HUES64 (cell line): ENCODE measurements at regions not wholly inside any gene's neighbourhood (a gene's known extent, or its start where the extent isn't known, plus 50 kb on each side); places are given as distances from the start of the nearest gene placed in this dataset.

Experiments
- H3K27ac ChIP-seq: 2 replicates; pipeline ENCODE4 v1.7.0; 2013; ENCODE audit warnings: low read depth, low read length, inconsistent platforms
- H3K27me3 ChIP-seq: 2 replicates; pipeline ENCODE4 v1.6.1; 2013; ENCODE audit warnings: mild to moderate bottlenecking, low read length; ENCODE audit not compliant: insufficient read depth
- H3K36me3 ChIP-seq: 2 replicates; pipeline ENCODE4 v1.6.1; 2013; ENCODE audit warnings: mild to moderate bottlenecking, low read length; ENCODE audit not compliant: insufficient read depth
- H3K4me1 ChIP-seq: 2 replicates; pipeline ENCODE4 v1.6.1; 2013; ENCODE audit warnings: mild to moderate bottlenecking, low read length, moderate library complexity; ENCODE audit not compliant: insufficient read depth
- H3K4me3 ChIP-seq: 2 replicates; pipeline ENCODE4 v1.5.1; 2013; ENCODE audit warnings: mild to moderate bottlenecking, low read length, moderate library complexity
- H3K9ac ChIP-seq: 2 replicates; pipeline ENCODE4 v1.6.1; 2013; ENCODE audit warnings: mild to moderate bottlenecking, low read depth, low read length
- H3K9me3 ChIP-seq: 2 replicates; pipeline ENCODE4 v1.6.1; 2013; ENCODE audit warnings: low read depth, low read length; ENCODE audit not compliant: insufficient read depth
- WGBS: fragments of 150-250, 120-280 bp; methylation state at CpG from one replicate; pipeline ENCODE4 v1.1.7; 2013; ENCODE audit warnings: missing lambda C conversion rate; 5-methylcytosine and 5-hydroxymethylcytosine counted together

- Histone ChIP-seq H3K4me1 (peaks cover 19% of the 10 kb centered on the region), H3K27ac (no peak overlapping the region), H3K4me3 (no peak overlapping the region), H3K9ac (no peak overlapping the region), H3K36me3 (no peaks in the 10 kb centered on the region), H3K27me3 (no peaks in the 10 kb centered on the region), H3K9me3 (peaks cover 8% of the 10 kb centered on the region; the same call in 1 of the 2 replicates)
- WGBS: 88% methylated on average over 1 of the region's 1 CpG
Measured at GRCh38 chr5:115686738-115687074, 60.9 kb upstream of the TMED7 start.

GRCh38 chr5:115686051-115686737, 60.4 kb upstream of the TMED7 start:
- H3K27ac ChIP-seq: no peak overlapping the region
- no peaks in the 10 kb centered on the region for H3K36me3 ChIP-seq
- WGBS: 98% methylated on average over 5 of the region's 5 CpGs
- peaks cover 19% of the 10 kb centered on the region for H3K4me1 ChIP-seq
- H3K9ac ChIP-seq: no peak overlapping the region
- H3K27me3 ChIP-seq: no peaks in the 10 kb centered on the region
- H3K9me3 ChIP-seq: peaks cover 8% of the 10 kb centered on the region; the same call in 1 of the 2 replicates
- H3K4me3 ChIP-seq: no peak overlapping the region

GRCh38 chr5:115685490-115685889, 59.7 kb upstream of the TMED7 start:
- H3K27ac ChIP-seq: no peak overlapping the region; the same call in 1 of the 2 replicates
- 81% methylated on average over 1 of the region's 2 CpGs for WGBS
- H3K4me1 ChIP-seq: peaks cover 19% of the 10 kb centered on the region
- H3K36me3 ChIP-seq: no peaks in the 10 kb centered on the region
- H3K9ac ChIP-seq: no peak overlapping the region
- H3K27me3 ChIP-seq: no peaks in the 10 kb centered on the region
- H3K4me3 ChIP-seq: no peak overlapping the region
- peaks cover 8% of the 10 kb centered on the region; the same call in 1 of the 2 replicates for H3K9me3 ChIP-seq

- Histone ChIP-seq H3K9ac (no peak overlapping the region), H3K27ac (no peak overlapping the region), H3K36me3 (no peaks in the 10 kb centered on the region), H3K4me3 (no peak overlapping the region), H3K4me1 (peaks cover 19% of the 10 kb centered on the region), H3K9me3 (peaks cover 2% of the 10 kb centered on the region; the same call in 1 of the 2 replicates), H3K27me3 (no peaks in the 10 kb centered on the region)
- WGBS: no CpG with 5 or more reads among the region's 1 CpG
Measured at GRCh38 chr5:115684513-115685037, 58.7 kb upstream of the TMED7 start.

GRCh38 chr5:115683081-115683480, 57.2 kb upstream of the TMED7 start:
- no peak overlapping the region for H3K4me3 ChIP-seq
- WGBS: 92% methylated on average over 1 of the region's 1 CpG
- no peak overlapping the region for H3K27ac ChIP-seq

More at GRCh38 chr5:115683081-115683480, 57.2 kb upstream of the TMED7 start:
- Histone ChIP-seq H3K4me1 (peaks cover 19% of the 10 kb centered on the region), H3K36me3 (no peaks in the 10 kb centered on the region), H3K9me3 (no peaks in the 10 kb centered on the region), H3K9ac (no peak overlapping the region), H3K27me3 (no peaks in the 10 kb centered on the region)
